ENCODE measurements at regions not wholly inside any gene's neighbourhood (a gene's known extent, or its start where the extent isn't known, plus 50 kb on each side); places are given as distances from the start of the nearest gene placed in this dataset.

DNA sequence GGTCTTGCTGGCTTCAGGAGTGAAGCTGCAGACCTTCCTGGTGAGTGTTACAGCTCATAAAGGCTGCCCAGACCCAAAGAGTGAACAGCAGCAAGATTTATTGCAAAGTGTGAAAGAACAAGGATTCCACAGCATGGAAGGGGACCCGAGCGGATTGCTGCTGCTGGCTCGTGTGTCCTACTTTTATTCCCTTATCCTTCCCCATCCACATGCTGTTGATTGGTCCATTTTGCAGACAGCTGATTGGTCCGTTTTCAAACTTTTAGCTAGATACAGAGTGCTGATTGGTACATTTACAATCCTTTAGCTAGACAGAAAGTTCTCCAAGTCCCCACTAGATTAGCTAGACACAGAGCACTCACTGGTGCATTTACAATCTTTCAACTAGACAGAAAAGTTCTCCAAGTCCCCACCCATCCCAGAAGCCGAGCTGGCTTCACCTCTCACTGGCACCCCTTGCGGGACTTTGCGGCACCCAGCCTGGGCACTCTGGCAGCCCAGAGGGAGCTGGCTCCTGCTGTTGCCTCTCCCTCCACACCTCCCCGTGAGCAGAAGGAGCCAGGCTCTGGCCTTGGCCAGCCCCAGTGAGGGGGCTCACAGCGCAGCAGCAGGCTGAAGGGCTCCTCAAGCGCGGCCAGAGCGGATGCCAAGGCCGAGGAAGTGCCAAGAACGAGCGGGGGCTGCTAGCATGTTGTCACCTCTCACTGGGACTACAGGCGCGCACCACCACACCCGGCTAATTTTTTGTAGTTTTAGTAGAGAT, 369.6 kb upstream of the POT1 start (continued):
- TF ChIP-seq, protein P1, sequence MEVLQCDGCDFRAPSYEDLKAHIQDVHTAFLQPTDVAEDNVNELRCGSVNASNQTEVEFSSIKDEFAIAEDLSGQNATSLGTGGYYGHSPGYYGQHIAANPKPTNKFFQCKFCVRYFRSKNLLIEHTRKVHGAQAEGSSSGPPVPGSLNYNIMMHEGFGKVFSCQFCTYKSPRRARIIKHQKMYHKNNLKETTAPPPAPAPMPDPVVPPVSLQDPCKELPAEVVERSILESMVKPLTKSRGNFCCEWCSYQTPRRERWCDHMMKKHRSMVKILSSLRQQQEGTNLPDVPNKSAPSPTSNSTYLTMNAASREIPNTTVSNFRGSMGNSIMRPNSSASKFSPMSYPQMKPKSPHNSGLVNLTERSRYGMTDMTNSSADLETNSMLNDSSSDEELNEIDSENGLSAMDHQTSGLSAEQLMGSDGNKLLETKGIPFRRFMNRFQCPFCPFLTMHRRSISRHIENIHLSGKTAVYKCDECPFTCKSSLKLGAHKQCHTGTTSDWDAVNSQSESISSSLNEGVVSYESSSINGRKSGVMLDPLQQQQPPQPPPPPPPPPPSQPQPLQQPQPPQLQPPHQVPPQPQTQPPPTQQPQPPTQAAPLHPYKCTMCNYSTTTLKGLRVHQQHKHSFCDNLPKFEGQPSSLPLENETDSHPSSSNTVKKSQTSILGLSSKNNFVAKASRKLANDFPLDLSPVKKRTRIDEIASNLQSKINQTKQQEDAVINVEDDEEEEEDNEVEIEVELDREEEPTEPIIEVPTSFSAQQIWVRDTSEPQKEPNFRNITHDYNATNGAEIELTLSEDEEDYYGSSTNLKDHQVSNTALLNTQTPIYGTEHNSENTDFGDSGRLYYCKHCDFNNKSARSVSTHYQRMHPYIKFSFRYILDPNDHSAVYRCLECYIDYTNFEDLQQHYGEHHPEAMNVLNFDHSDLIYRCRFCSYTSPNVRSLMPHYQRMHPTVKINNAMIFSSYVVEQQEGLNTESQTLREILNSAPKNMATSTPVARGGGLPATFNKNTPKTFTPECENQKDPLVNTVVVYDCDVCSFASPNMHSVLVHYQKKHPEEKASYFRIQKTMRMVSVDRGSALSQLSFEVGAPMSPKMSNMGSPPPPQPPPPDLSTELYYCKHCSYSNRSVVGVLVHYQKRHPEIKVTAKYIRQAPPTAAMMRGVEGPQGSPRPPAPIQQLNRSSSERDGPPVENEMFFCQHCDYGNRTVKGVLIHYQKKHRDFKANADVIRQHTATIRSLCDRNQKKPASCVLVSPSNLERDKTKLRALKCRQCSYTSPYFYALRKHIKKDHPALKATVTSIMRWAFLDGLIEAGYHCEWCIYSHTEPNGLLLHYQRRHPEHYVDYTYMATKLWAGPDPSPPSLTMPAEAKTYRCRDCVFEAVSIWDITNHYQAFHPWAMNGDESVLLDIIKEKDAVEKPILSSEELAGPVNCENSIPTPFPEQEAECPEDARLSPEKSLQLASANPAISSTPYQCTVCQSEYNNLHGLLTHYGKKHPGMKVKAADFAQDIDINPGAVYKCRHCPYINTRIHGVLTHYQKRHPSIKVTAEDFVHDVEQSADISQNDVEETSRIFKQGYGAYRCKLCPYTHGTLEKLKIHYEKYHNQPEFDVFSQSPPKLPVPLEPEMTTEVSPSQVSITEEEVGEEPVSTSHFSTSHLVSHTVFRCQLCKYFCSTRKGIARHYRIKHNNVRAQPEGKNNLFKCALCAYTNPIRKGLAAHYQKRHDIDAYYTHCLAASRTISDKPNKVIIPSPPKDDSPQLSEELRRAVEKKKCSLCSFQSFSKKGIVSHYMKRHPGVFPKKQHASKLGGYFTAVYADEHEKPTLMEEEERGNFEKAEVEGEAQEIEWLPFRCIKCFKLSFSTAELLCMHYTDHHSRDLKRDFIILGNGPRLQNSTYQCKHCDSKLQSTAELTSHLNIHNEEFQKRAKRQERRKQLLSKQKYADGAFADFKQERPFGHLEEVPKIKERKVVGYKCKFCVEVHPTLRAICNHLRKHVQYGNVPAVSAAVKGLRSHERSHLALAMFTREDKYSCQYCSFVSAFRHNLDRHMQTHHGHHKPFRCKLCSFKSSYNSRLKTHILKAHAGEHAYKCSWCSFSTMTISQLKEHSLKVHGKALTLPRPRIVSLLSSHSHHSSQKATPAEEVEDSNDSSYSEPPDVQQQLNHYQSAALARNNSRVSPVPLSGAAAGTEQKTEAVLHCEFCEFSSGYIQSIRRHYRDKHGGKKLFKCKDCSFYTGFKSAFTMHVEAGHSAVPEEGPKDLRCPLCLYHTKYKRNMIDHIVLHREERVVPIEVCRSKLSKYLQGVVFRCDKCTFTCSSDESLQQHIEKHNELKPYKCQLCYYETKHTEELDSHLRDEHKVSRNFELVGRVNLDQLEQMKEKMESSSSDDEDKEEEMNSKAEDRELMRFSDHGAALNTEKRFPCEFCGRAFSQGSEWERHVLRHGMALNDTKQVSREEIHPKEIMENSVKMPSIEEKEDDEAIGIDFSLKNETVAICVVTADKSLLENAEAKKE (CRISPR knock-in tag; IDR thresholded peaks at IDR 0.05): no peak
- TF ChIP-seq, protein P2, sequence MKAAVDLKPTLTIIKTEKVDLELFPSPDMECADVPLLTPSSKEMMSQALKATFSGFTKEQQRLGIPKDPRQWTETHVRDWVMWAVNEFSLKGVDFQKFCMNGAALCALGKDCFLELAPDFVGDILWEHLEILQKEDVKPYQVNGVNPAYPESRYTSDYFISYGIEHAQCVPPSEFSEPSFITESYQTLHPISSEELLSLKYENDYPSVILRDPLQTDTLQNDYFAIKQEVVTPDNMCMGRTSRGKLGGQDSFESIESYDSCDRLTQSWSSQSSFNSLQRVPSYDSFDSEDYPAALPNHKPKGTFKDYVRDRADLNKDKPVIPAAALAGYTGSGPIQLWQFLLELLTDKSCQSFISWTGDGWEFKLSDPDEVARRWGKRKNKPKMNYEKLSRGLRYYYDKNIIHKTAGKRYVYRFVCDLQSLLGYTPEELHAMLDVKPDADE (IDR thresholded peaks at IDR 0.05): no peak

DNA sequence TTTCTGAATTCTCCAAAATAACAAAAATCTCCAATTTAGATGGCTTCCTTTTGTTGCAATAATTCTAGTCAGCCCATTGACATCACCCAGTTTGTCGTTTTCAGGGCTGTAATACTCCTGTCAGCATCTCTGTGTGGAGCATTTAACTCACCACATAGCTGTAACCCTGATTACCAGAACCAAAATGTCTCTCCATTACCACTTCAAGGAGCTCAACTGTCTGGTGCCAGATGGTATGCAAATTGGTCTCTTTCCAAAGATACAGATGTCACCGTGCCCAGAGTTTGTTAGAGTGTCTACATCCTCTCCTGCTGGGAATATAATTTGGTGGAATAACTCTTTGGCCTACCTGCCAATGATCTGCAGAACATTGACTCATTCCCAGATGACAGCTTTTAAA, 350.3 kb upstream of the POT1 start:
- Histone ChIP-seq H3K4me3 (no peak overlapping the region), H3K36me3 (ENCODE audit: insufficient read depth) (no peaks in the 10 kb centered on the region), H3K27me3 (ENCODE audit: insufficient read depth) (no peaks in the 10 kb centered on the region), H3K9me2 (ENCODE audit: insufficient read depth) (no peaks in the 10 kb centered on the region), H3F3A (replicated peaks; ENCODE audit: low read depth) (no peaks in the 10 kb centered on the region), H4K20me1 (replicated peaks; ENCODE audit: insufficient read depth) (no peaks in the 10 kb centered on the region), H3K79me2 (replicated peaks; ENCODE audit: insufficient read depth) (no peaks in the 10 kb centered on the region), H3K4me1 (ENCODE audit: insufficient read depth) (peaks cover 11% of the 10 kb centered on the region; the same call in 1 of the 2 replicates), H3K4me2 (no peak overlapping the region), H2AFZ (no peak overlapping the region), H3K27ac (ENCODE audit: low read depth) (no peak overlapping the region)
- Mint-ChIP-seq H3K27ac (no peak overlapping the region), H3K27me3 (ENCODE audit: insufficient read depth, low read depth, poor library complexity) (no peaks in the 10 kb centered on the region), H3K4me1 (peaks cover 9% of the 10 kb centered on the region; the same call in 2 of the 3 replicates), H3K4me3 (no peak overlapping the region), H3K36me3 (ENCODE audit: low read depth) (peaks cover 3% of the 10 kb centered on the region; the same call in 2 of the 3 replicates), H3K9me3 (peaks cover 3% of the 10 kb centered on the region)
- ATAC-seq (no peak), DNase-seq (ENCODE audit: low spot score) (peak; percentile 6)
- TF ChIP-seq STAT1 (IDR thresholded peaks at IDR 0.05; ENCODE audit: unreplicated experiment) (no peak), NANOG (IDR thresholded peaks at IDR 0.05; ENCODE audit: borderline replicate concordance) (no peak), JUNB (IDR thresholded peaks at IDR 0.05; ENCODE audit: unreplicated experiment) (no peak), CREB1 (CRISPR knock-in tag; IDR thresholded peaks at IDR 0.05; ENCODE audit: low read depth) (no peak), ZNF331 (CRISPR knock-in tag; IDR thresholded peaks at IDR 0.05; ENCODE audit: low read depth) (no peak), ZNF114 (CRISPR knock-in tag; IDR thresholded peaks at IDR 0.05) (no peak)
- TF ChIP-seq, protein P3, sequence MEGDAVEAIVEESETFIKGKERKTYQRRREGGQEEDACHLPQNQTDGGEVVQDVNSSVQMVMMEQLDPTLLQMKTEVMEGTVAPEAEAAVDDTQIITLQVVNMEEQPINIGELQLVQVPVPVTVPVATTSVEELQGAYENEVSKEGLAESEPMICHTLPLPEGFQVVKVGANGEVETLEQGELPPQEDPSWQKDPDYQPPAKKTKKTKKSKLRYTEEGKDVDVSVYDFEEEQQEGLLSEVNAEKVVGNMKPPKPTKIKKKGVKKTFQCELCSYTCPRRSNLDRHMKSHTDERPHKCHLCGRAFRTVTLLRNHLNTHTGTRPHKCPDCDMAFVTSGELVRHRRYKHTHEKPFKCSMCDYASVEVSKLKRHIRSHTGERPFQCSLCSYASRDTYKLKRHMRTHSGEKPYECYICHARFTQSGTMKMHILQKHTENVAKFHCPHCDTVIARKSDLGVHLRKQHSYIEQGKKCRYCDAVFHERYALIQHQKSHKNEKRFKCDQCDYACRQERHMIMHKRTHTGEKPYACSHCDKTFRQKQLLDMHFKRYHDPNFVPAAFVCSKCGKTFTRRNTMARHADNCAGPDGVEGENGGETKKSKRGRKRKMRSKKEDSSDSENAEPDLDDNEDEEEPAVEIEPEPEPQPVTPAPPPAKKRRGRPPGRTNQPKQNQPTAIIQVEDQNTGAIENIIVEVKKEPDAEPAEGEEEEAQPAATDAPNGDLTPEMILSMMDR (conservative IDR thresholded peaks at IDR 0.05; ENCODE audit: low read depth in 2 of 2): no peak
- TF ChIP-seq, protein P2 (IDR thresholded peaks at IDR 0.05): no peak
- TF ChIP-seq, protein P4, sequence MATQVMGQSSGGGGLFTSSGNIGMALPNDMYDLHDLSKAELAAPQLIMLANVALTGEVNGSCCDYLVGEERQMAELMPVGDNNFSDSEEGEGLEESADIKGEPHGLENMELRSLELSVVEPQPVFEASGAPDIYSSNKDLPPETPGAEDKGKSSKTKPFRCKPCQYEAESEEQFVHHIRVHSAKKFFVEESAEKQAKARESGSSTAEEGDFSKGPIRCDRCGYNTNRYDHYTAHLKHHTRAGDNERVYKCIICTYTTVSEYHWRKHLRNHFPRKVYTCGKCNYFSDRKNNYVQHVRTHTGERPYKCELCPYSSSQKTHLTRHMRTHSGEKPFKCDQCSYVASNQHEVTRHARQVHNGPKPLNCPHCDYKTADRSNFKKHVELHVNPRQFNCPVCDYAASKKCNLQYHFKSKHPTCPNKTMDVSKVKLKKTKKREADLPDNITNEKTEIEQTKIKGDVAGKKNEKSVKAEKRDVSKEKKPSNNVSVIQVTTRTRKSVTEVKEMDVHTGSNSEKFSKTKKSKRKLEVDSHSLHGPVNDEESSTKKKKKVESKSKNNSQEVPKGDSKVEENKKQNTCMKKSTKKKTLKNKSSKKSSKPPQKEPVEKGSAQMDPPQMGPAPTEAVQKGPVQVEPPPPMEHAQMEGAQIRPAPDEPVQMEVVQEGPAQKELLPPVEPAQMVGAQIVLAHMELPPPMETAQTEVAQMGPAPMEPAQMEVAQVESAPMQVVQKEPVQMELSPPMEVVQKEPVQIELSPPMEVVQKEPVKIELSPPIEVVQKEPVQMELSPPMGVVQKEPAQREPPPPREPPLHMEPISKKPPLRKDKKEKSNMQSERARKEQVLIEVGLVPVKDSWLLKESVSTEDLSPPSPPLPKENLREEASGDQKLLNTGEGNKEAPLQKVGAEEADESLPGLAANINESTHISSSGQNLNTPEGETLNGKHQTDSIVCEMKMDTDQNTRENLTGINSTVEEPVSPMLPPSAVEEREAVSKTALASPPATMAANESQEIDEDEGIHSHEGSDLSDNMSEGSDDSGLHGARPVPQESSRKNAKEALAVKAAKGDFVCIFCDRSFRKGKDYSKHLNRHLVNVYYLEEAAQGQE (IDR thresholded peaks at IDR 0.05; ENCODE audit: unreplicated experiment): no peak

Data from GM23338 (cell line).